T-cell (primary cell): ENCODE measurements at regions not wholly inside any gene's neighbourhood (a gene's known extent, or its start where the extent isn't known, plus 50 kb on each side); places are given as distances from the start of the nearest gene placed in this dataset.

ENCODE experiments used
- ATAC-seq, 4 experiments: fragments of 200-7000 bp in 3 of 4; fragments of 150-1000 bp in 1 of 4; cut with Tn5 transposase; replicated peaks in 1 of 4; 1 replicate in 3 of 4; 2 replicates in 1 of 4; pipeline ENCODE4 v1.10.0; 2021; ENCODE audit warnings: moderate library complexity in 3 of 4, mild to moderate bottlenecking in 2 of 4, moderate number of reproducible peaks in 1 of 4
- CTCF ChIA-PET, 2 donors: fragments of 300-600 bp; sonication (Branson Sonifier 250); formaldehyde crosslinking; loops; one replicate each; lab custom pipeline; 2022; ENCODE audit warnings: antibody characterized with exemption in 2 of 2; lab: Charles Lee
- POLR2A ChIA-PET, 2 donors: fragments of 300-600 bp; sonication (Branson Sonifier 250); formaldehyde crosslinking; loops; one replicate each; lab custom pipeline; 2022; ENCODE audit warnings: antibody characterized with exemption in 2 of 2; lab: Charles Lee
- DNase-seq, 35 experiments: peaks; one replicate each; pipeline versions ENCODE4 v3.0.0 to v3.0.0-alpha.2; 2013 to 2023
- H3K27ac ChIP-seq: one replicate; pipeline ENCODE4 v1.5.1; 2013; ENCODE audit warnings: low read length
- H3K27me3 ChIP-seq, 2 experiments: replicated peaks in 1 of 2; 1 replicate in 1 of 2; 2 replicates in 1 of 2; pipeline versions ENCODE4 v1.6.1 to v1.7.0; 2013; ENCODE audit warnings: low read length in 1 of 2, mixed read lengths in 1 of 2; ENCODE audit not compliant: control insufficient read depth in 2 of 2, insufficient read depth in 2 of 2; ENCODE audit errors: extremely low read depth in 1 of 2
- H3K36me3 ChIP-seq, 2 donors: 1 replicate in 1 of 2; 2 replicates in 1 of 2; pipeline versions ENCODE4 v1.6.1 to v1.7.0; 2013; ENCODE audit warnings: low read length in 1 of 2; ENCODE audit not compliant: control insufficient read depth in 2 of 2, insufficient read depth in 1 of 2; ENCODE audit errors: extremely low read depth in 1 of 2
- H3K4me1 ChIP-seq, 2 experiments: 1 replicate in 1 of 2; 2 replicates in 1 of 2; pipeline versions ENCODE4 v1.6.1 to v1.7.0; 2013; ENCODE audit warnings: low read length in 2 of 2, mixed read lengths in 1 of 2; ENCODE audit not compliant: insufficient read depth in 2 of 2, control insufficient read depth in 1 of 2; ENCODE audit errors: extremely low read depth in 1 of 2
- H3K4me3 ChIP-seq, 2 donors: 1 replicate in 1 of 2; 2 replicates in 1 of 2; pipeline versions ENCODE4 v1.5.1 to v1.7.0; 2013; ENCODE audit warnings: mild to moderate bottlenecking in 2 of 2, low read length in 1 of 2, moderate library complexity in 1 of 2; ENCODE audit not compliant: control insufficient read depth in 1 of 2; ENCODE audit errors: extremely low read depth in 1 of 2
- H3K9me3 ChIP-seq: 2 replicates; pipeline ENCODE4 v1.7.0; 2013
- H3K27ac Mint-ChIP-seq, 2 donors: one replicate each; pipeline ENCODE4 v1.8.0; 2020 to 2021; ENCODE audit warnings: mild to moderate bottlenecking in 2 of 2, mixed read lengths in 2 of 2
- H3K27me3 Mint-ChIP-seq, 2 donors: one replicate each; pipeline ENCODE4 v1.8.0; 2021 to 2022; ENCODE audit warnings: mixed read lengths in 2 of 2
- H3K36me3 Mint-ChIP-seq: one replicate; pipeline ENCODE4 v1.8.0; 2021; ENCODE audit warnings: mixed read lengths
- H3K4me1 Mint-ChIP-seq, 3 donors: one replicate each; pipeline ENCODE4 v1.8.0; 2020 to 2022; ENCODE audit warnings: mixed read lengths in 3 of 3, mild to moderate bottlenecking in 1 of 3
- H3K4me3 Mint-ChIP-seq, 3 donors: one replicate each; pipeline ENCODE4 v1.8.0; 2020 to 2022; ENCODE audit warnings: mild to moderate bottlenecking in 3 of 3, mixed read lengths in 3 of 3, moderate library complexity in 3 of 3
- H3K9me3 Mint-ChIP-seq, 3 donors: one replicate each; pipeline ENCODE4 v1.8.0; 2020 to 2022; ENCODE audit warnings: mixed read lengths in 3 of 3
- WGBS: methylation state at CpG from one replicate; pipeline ENCODE4 v1.1.5; 2013; ENCODE audit warnings: missing lambda C conversion rate; ENCODE audit not compliant: insufficient coverage; 5-methylcytosine and 5-hydroxymethylcytosine counted together

GRCh38 chr4:123807187-123807586 is 410.6 kb downstream of the SPRY1 start:
- Histone ChIP-seq H3K9me3 (no peaks in the 10 kb centered on the region), H3K36me3 (no peaks in the 10 kb centered on the region), H3K27me3 (no peaks in the 10 kb centered on the region), H3K4me3 (no peak overlapping the region), H3K27ac (no peak overlapping the region), H3K4me1 (no peaks in the 10 kb centered on the region)
- Mint-ChIP-seq H3K27me3 (peaks cover 2 to 5% of the 10 kb centered on the region in 2 donors), H3K9me3 (no peaks in the 10 kb centered on the region), H3K4me1 (peaks cover 0 to 2% (median 2%) of the 10 kb centered on the region in 3 donors), H3K27ac (no peak overlapping the region), H3K36me3 (no peaks in the 10 kb centered on the region), H3K4me3 (no peak overlapping the region)
- ChIA-PET CTCF (no interaction called here), POLR2A (no interaction called here)
- 84% methylated on average over 4 of the region's 5 CpGs for WGBS
- no peak for ATAC-seq
- DNase-seq: no peak

GRCh38 chr4:123807866-123808265 is 411.3 kb downstream of the SPRY1 start:
- H3K4me1 ChIP-seq: no peaks in the 10 kb centered on the region
- WGBS: no CpG with 5 or more reads among the region's 1 CpG
- no peaks in the 10 kb centered on the region for H3K9me3 ChIP-seq
- Mint-ChIP-seq H3K36me3 (no peaks in the 10 kb centered on the region), H3K4me1 (peaks cover 0 to 2% (median 2%) of the 10 kb centered on the region in 3 donors), H3K27me3 (peaks cover under 1 to 3% of the 10 kb centered on the region in 2 donors), H3K9me3 (no peaks in the 10 kb centered on the region), H3K4me3 (no peak overlapping the region), H3K27ac (no peak overlapping the region)
- ChIA-PET CTCF (no interaction called here), POLR2A (no interaction called here)
- no peak overlapping the region for H3K4me3 ChIP-seq
- no peaks in the 10 kb centered on the region for H3K27me3 ChIP-seq
- ATAC-seq (no peak), DNase-seq (no peak)
- H3K36me3 ChIP-seq: no peaks in the 10 kb centered on the region
- no peak overlapping the region for H3K27ac ChIP-seq

GRCh38 chr4:123809864-123810263 is 413.3 kb downstream of the SPRY1 start:
- Histone ChIP-seq H3K4me1 (no peaks in the 10 kb centered on the region), H3K27me3 (no peaks in the 10 kb centered on the region), H3K36me3 (no peaks in the 10 kb centered on the region), H3K27ac (no peak overlapping the region), H3K9me3 (no peaks in the 10 kb centered on the region), H3K4me3 (no peak overlapping the region)
- H3K4me3 Mint-ChIP-seq: no peak overlapping the region
- H3K36me3 Mint-ChIP-seq: no peaks in the 10 kb centered on the region
- peaks cover 0 to 2% (median 2%) of the 10 kb centered on the region in 3 donors for H3K4me1 Mint-ChIP-seq
- ChIA-PET POLR2A (no interaction called here), CTCF (no interaction called here)
- DNase-seq: no peak
- H3K27me3 Mint-ChIP-seq: peaks cover 0 to 3% of the 10 kb centered on the region in 2 donors
- ATAC-seq: no peak
- no peaks in the 10 kb centered on the region for H3K9me3 Mint-ChIP-seq
- H3K27ac Mint-ChIP-seq: no peak overlapping the region
- WGBS: 93% methylated on average over 1 of the region's 1 CpG

GRCh38 chr4:123812066-123812390 is 415.4 kb downstream of the SPRY1 start:
- ChIA-PET POLR2A (no interaction called here), CTCF (no interaction called here)
- Mint-ChIP-seq H3K9me3 (no peaks in the 10 kb centered on the region), H3K4me1 (peaks cover 0 to 2% (median 2%) of the 10 kb centered on the region in 3 donors), H3K36me3 (no peaks in the 10 kb centered on the region), H3K27ac (no peak overlapping the region), H3K4me3 (peak overlapping the region in 1 of 3 donors; percentile 50), H3K27me3 (peaks cover 0 to 3% of the 10 kb centered on the region in 2 donors)
- no peaks in the 10 kb centered on the region for H3K27me3 ChIP-seq
- no CpG with 5 or more reads among the region's 3 CpGs for WGBS
- H3K27ac ChIP-seq: no peak overlapping the region
- ATAC-seq (no peak), DNase-seq (no peak)
- H3K36me3 ChIP-seq: no peaks in the 10 kb centered on the region
- no peaks in the 10 kb centered on the region for H3K4me1 ChIP-seq
- H3K4me3 ChIP-seq: no peak overlapping the region
- no peaks in the 10 kb centered on the region for H3K9me3 ChIP-seq

GRCh38 chr4:123813901-123814300 is 417.3 kb downstream of the SPRY1 start:
- WGBS: 100% methylated on average over 1 of the region's 2 CpGs
- Histone ChIP-seq H3K27me3 (no peaks in the 10 kb centered on the region), H3K4me1 (no peaks in the 10 kb centered on the region), H3K36me3 (no peaks in the 10 kb centered on the region), H3K9me3 (no peaks in the 10 kb centered on the region), H3K27ac (no peak overlapping the region), H3K4me3 (no peak overlapping the region)
- H3K27me3 Mint-ChIP-seq: peaks cover 3 to 9% of the 10 kb centered on the region in 2 donors
- no peak overlapping the region for H3K4me3 Mint-ChIP-seq
- H3K36me3 Mint-ChIP-seq: no peaks in the 10 kb centered on the region
- ATAC-seq (no peak), DNase-seq (no peak)
- ChIA-PET CTCF (no interaction called here), POLR2A (interaction anchor here in 1 of 2 donors (0.6 kb wide), 1 partner anchor 12 kb away, joined by 8 read pairs; no protein-coding TSS in a partner anchor)
- H3K27ac Mint-ChIP-seq: no peak overlapping the region
- H3K4me1 Mint-ChIP-seq: peaks cover 0 to 2% (median 2%) of the 10 kb centered on the region in 3 donors
- H3K9me3 Mint-ChIP-seq: no peaks in the 10 kb centered on the region

- H3K4me3 ChIP-seq: no peak overlapping the region
- POLR2A ChIA-PET: no interaction called here
- H3K4me1 Mint-ChIP-seq: peaks cover 0 to 2% (median 2%) of the 10 kb centered on the region in 3 donors
- H3K27me3 Mint-ChIP-seq: peaks cover 3 to 6% of the 10 kb centered on the region in 2 donors
- H3K36me3 Mint-ChIP-seq: no peaks in the 10 kb centered on the region
- H3K27ac Mint-ChIP-seq: no peak overlapping the region
- no peak overlapping the region for H3K4me3 Mint-ChIP-seq
- CTCF ChIA-PET: no interaction called here
- H3K27me3 ChIP-seq: no peaks in the 10 kb centered on the region
- H3K9me3 ChIP-seq: no peaks in the 10 kb centered on the region
- no peaks in the 10 kb centered on the region for H3K36me3 ChIP-seq
- no peak overlapping the region for H3K27ac ChIP-seq
- no CpG with 5 or more reads among the region's 2 CpGs for WGBS
- H3K9me3 Mint-ChIP-seq: no peaks in the 10 kb centered on the region
- DNase-seq (no peak), ATAC-seq (no peak)
- no peaks in the 10 kb centered on the region for H3K4me1 ChIP-seq
Measured at GRCh38 chr4:123816462-123816861, 419.9 kb downstream of the SPRY1 start.
